HCT116 (cell line): ENCODE measurements at regions not wholly inside any gene's neighbourhood (a gene's known extent, or its start where the extent isn't known, plus 50 kb on each side); places are given as distances from the start of the nearest gene placed in this dataset.

Experiments
- ATAC-seq: fragments of 200-7000 bp; cut with Tn5 transposase; 2 replicates; pipeline ENCODE4 v1.9.1; 2020; ENCODE audit warnings: mild to moderate bottlenecking, moderate library complexity
- BruUV-seq: library from RNA; stranded (reverse); fragments of 400-500 nt; replicated peaks from 2 replicates; lab custom pipeline; 2021; lab: Mats Ljungman, UMichigan
- CTCF ChIA-PET: fragments of 300-600 bp; sonication (Branson Sonifier 250); formaldehyde crosslinking; loops from one replicate; lab custom pipeline; 2021; ENCODE audit warnings: antibody characterized with exemption; lab: Charles Lee
- POLR2A ChIA-PET: fragments of 300-600, 350-600 bp; sonication (Branson Sonifier 250); formaldehyde crosslinking; loops from one replicate; lab custom pipeline; 2021; ENCODE audit warnings: antibody characterized with exemption; lab: Charles Lee
- RAD21 ChIA-PET, 2 experiments: fragments of 300-600 bp; sonication (Branson Sonifier 250); formaldehyde crosslinking; loops; one replicate each; lab custom pipeline; 2023; ENCODE audit warnings: low total read pairs in 2 of 2; ENCODE audit not compliant: uncharacterized antibody in 2 of 2, unreplicated experiment in 2 of 2, low non-redundant PET in 1 of 2; lab: Charles Lee
- DNase-seq: peaks from one replicate; pipeline ENCODE4 v3.0.0-alpha.2; 2010; ENCODE audit warnings: low read depth, low spot score
- H2AFZ ChIP-seq: fragments of 200-600 bp; shearing (Covaris generic), sonication (generic); 2 replicates; pipeline ENCODE4 v1.6.1; 2017; ENCODE audit warnings: low read depth, mixed run types, mixed read lengths, antibody characterized with exemption, low read length; ENCODE audit not compliant: poor library complexity, severe bottlenecking
- H3K27ac ChIP-seq: 2 replicates; pipeline ENCODE4 v1.5.1; 2012; ENCODE audit warnings: low read depth, low read length
- H3K27me3 ChIP-seq: fragments of 200-600 bp; sonication (generic); 2 replicates; pipeline ENCODE4 v1.6.1; 2016; ENCODE audit warnings: mixed run types, low read length, mixed read lengths; ENCODE audit not compliant: insufficient read depth
- H3K36me3 ChIP-seq, 2 experiments: fragments of 200-500 bp in 1 of 2; fragments of 200-600 bp in 1 of 2; sonication (Bioruptor generic) in 1 of 2; sonication (generic) in 1 of 2; 2 replicates each; pipeline versions ENCODE4 v1.5.1 to v1.6.1; 2014 to 2016; ENCODE audit warnings: low read length in 2 of 2, inconsistent platforms in 1 of 2, mixed read lengths in 1 of 2, mixed run types in 1 of 2; ENCODE audit not compliant: insufficient read depth in 2 of 2, control insufficient read depth in 1 of 2
- H3K4me1 ChIP-seq, 2 experiments: fragments of 200-600 bp in 1 of 2; sonication (generic) in 1 of 2; 2 replicates each; pipeline versions ENCODE4 v1.5.1 to v1.6.1; 2012 to 2017; ENCODE audit warnings: low read length in 2 of 2, inconsistent platforms in 1 of 2, mild to moderate bottlenecking in 1 of 2, mixed read lengths in 1 of 2, mixed run types in 1 of 2, moderate library complexity in 1 of 2; ENCODE audit not compliant: insufficient read depth in 2 of 2, control insufficient read depth in 1 of 2
- H3K4me2 ChIP-seq: fragments of 200-600 bp; sonication (generic); 2 replicates; pipeline ENCODE4 v1.6.1; 2017; ENCODE audit warnings: mixed run types, low read length, mixed read lengths
- H3K4me3 ChIP-seq, 2 experiments: fragments of 200-600 bp in 1 of 2; sonication (generic) in 1 of 2; replicated peaks in 1 of 2; 2 replicates each; pipeline ENCODE4 v1.5.1; 2011 to 2016; ENCODE audit warnings: low read length in 2 of 2, control low read depth in 1 of 2, low read depth in 1 of 2, mild to moderate bottlenecking in 1 of 2, mixed read lengths in 1 of 2, mixed run types in 1 of 2
- H3K79me2 ChIP-seq: fragments of 200-600 bp; sonication (generic); 2 replicates; pipeline ENCODE4 v1.6.1; 2017; ENCODE audit warnings: mild to moderate bottlenecking, mixed run types, low read length, moderate library complexity, mixed read lengths; ENCODE audit not compliant: insufficient read depth
- H3K9ac ChIP-seq: fragments of 200-600 bp; sonication (generic); 2 replicates; pipeline ENCODE4 v1.6.1; 2016; ENCODE audit warnings: low read length, mixed read lengths
- H3K9me2 ChIP-seq: fragments of 200-600 bp; sonication (generic), shearing (Covaris generic); 2 replicates; pipeline ENCODE4 v1.6.1; 2017; ENCODE audit warnings: mixed run types, mild to moderate bottlenecking, moderate library complexity; ENCODE audit not compliant: insufficient read depth
- H3K9me3 ChIP-seq, 2 experiments: fragments of 200-500 bp in 1 of 2; fragments of 200-600 bp in 1 of 2; sonication (Bioruptor generic) in 1 of 2; sonication (generic) in 1 of 2; 2 replicates each; pipeline ENCODE4 v1.6.1; 2014 to 2017; ENCODE audit warnings: low read length in 2 of 2, mixed read lengths in 2 of 2, inconsistent platforms in 1 of 2, low read depth in 1 of 2, mild to moderate bottlenecking in 1 of 2, mixed run types in 1 of 2, moderate library complexity in 1 of 2; ENCODE audit not compliant: control insufficient read depth in 1 of 2, insufficient read depth in 1 of 2
- H4K20me1 ChIP-seq: fragments of 200-600 bp; sonication (generic), shearing (Covaris generic); 2 replicates; pipeline ENCODE4 v1.6.1; 2017; ENCODE audit warnings: mixed run types, mild to moderate bottlenecking, moderate library complexity; ENCODE audit not compliant: insufficient read depth
- ATF3 ChIP-seq: IDR thresholded peaks from 2 replicates; pipeline ENCODE4 v1.6.1; 2012
- CBX3 ChIP-seq: IDR thresholded peaks from 2 replicates; pipeline ENCODE4 v1.6.1; 2012; ENCODE audit warnings: low read depth
- CEBPB ChIP-seq: IDR thresholded peaks from 2 replicates; pipeline ENCODE4 v1.6.1; 2012; ENCODE audit warnings: low read depth
- CTCF ChIP-seq, 3 experiments: fragments of 200-600 bp in 1 of 3; sonication (generic) in 1 of 3; IDR thresholded peaks in 2 of 3; conservative IDR thresholded peaks in 1 of 3; 2 replicates each; pipeline ENCODE4 v1.5.1; 2012 to 2017; ENCODE audit warnings: low read depth in 2 of 3, low read length in 2 of 3, antibody characterized with exemption in 1 of 3, borderline replicate concordance in 1 of 3, control low read depth in 1 of 3, mild to moderate bottlenecking in 1 of 3, mixed read lengths in 1 of 3, mixed run types in 1 of 3, moderate library complexity in 1 of 3; ENCODE audit not compliant: insufficient read depth in 1 of 3
- EGR1 ChIP-seq: IDR thresholded peaks from 2 replicates; pipeline ENCODE4 v1.6.1; 2012; ENCODE audit warnings: low read depth
- ELF1 ChIP-seq: IDR thresholded peaks from 2 replicates; pipeline ENCODE4 v1.6.1; 2012; ENCODE audit warnings: low read depth, borderline replicate concordance
- FOSL1 ChIP-seq: IDR thresholded peaks from 2 replicates; pipeline ENCODE4 v1.6.1; 2012; ENCODE audit warnings: low read depth
- MAX ChIP-seq: IDR thresholded peaks from 2 replicates; pipeline ENCODE4 v1.6.1; 2012
- POLR2A ChIP-seq: IDR thresholded peaks from 2 replicates; pipeline ENCODE4 v1.7.0; 2011; ENCODE audit warnings: borderline replicate concordance; ENCODE audit not compliant: insufficient read depth, insufficient read length; ENCODE audit errors: extremely low read depth
- POLR2AphosphoS5 ChIP-seq: IDR thresholded peaks from 2 replicates; pipeline ENCODE4 v1.6.1; 2011; ENCODE audit warnings: mild to moderate bottlenecking, low read depth, low read length, moderate library complexity
- RAD21 ChIP-seq: IDR thresholded peaks from 2 replicates; pipeline ENCODE4 v1.6.1; 2012; ENCODE audit warnings: low read depth, mild to moderate bottlenecking
- REST ChIP-seq: IDR thresholded peaks from 2 replicates; pipeline ENCODE4 v1.6.1; 2012; ENCODE audit warnings: low read depth
- SIN3A ChIP-seq: IDR thresholded peaks from 2 replicates; pipeline ENCODE4 v1.6.1; 2012; ENCODE audit warnings: low read depth
- SP1 ChIP-seq: IDR thresholded peaks from 2 replicates; pipeline ENCODE4 v1.6.1; 2012; ENCODE audit warnings: low read depth
- SRF ChIP-seq: IDR thresholded peaks from 2 replicates; pipeline ENCODE4 v1.6.1; 2012; ENCODE audit warnings: low read depth
- YY1 ChIP-seq: IDR thresholded peaks from 2 replicates; pipeline ENCODE4 v1.6.1; 2011; ENCODE audit warnings: low read length, low read depth, moderate library complexity, mild to moderate bottlenecking; ENCODE audit not compliant: insufficient replicate concordance; ENCODE audit errors: extremely low read depth
- ZBTB33 ChIP-seq: IDR thresholded peaks from 2 replicates; pipeline ENCODE4 v1.6.1; 2011; ENCODE audit warnings: mild to moderate bottlenecking, low read length, moderate library complexity; ENCODE audit not compliant: insufficient replicate concordance; ENCODE audit errors: extremely low read depth
- ZFX ChIP-seq: fragments of 450-650 bp; IDR thresholded peaks from 2 replicates; pipeline ENCODE4 v1.6.1; 2017
- ZNF274 ChIP-seq: fragments of 200-500 bp; sonication (Bioruptor generic); IDR thresholded peaks from 2 replicates; pipeline ENCODE4 v1.6.1; 2014; ENCODE audit warnings: mild to moderate bottlenecking, low read depth, low read length, inconsistent platforms
- intact Hi-C: fragments of 100-400 bp; cut with micrococcal nuclease; formaldehyde crosslinking; loops from 2 replicates; pipeline ENCODE4 v1.10.0; 2022

- no peak for TF ChIP-seq REST
- TF ChIP-seq CEBPB: no peak
- no peak for TF ChIP-seq SIN3A
Measured at GRCh38 chr1:9471679-9472078, 67.6 kb upstream of the SLC25A33 start (continued).

GRCh38 chr1:9472386-9473031 is 66.8 kb upstream of the SLC25A33 start:
- no peaks in the 10 kb centered on the region for H3K27me3 ChIP-seq
- DNase-seq (no peak), ATAC-seq (no peak)
- no peak overlapping the region for H3K9ac ChIP-seq
- no peak overlapping the region for H3K27ac ChIP-seq
- ChIA-PET CTCF (no interaction called here), POLR2A (no interaction called here), RAD21 (no interaction called here)
- no peaks in the 10 kb centered on the region for H4K20me1 ChIP-seq
- no peaks in the 10 kb centered on the region for H3K79me2 ChIP-seq
- intact Hi-C loops: no loop called here
- H2AFZ ChIP-seq: no peak overlapping the region
- no peaks in the 10 kb centered on the region for H3K9me2 ChIP-seq
- no peak overlapping the region for H3K4me3 ChIP-seq
- H3K4me2 ChIP-seq: no peak overlapping the region
- BruUV-seq: no TSS peak
- no peaks in the 10 kb centered on the region for H3K36me3 ChIP-seq
- peaks cover 0 to 12% of the 10 kb centered on the region in 2 experiments; a peak in 2 of 4 replicates for H3K4me1 ChIP-seq
- no peaks in the 10 kb centered on the region for H3K9me3 ChIP-seq
- no peak for TF ChIP-seq ELF1
- no peak for TF ChIP-seq ATF3
- TF ChIP-seq RAD21: no peak
- no peak for TF ChIP-seq MAX
- no peak for TF ChIP-seq CBX3
- no peak for TF ChIP-seq SRF
- TF ChIP-seq CTCF (IDR thresholded peaks at IDR 0.05 in 2 of 3, conservative IDR thresholded peaks at IDR 0.05 in 1 of 3; ENCODE audit: borderline replicate concordance in 1 of 3, insufficient read depth in 1 of 3, low read depth in 2 of 3, low read length in 2 of 3): no peak
- TF ChIP-seq POLR2A: no peak
- TF ChIP-seq ZBTB33: no peak
- TF ChIP-seq EGR1: no peak
- TF ChIP-seq ZFX: no peak
- TF ChIP-seq FOSL1: no peak
- no peak for TF ChIP-seq POLR2AphosphoS5
- no peak for TF ChIP-seq YY1
- no peak for TF ChIP-seq CEBPB
- no peak for TF ChIP-seq ZNF274
- no peak for TF ChIP-seq SP1
- TF ChIP-seq SIN3A: no peak
